ENCODE measurements at regions not wholly inside any gene's neighbourhood (a gene's known extent, or its start where the extent isn't known, plus 50 kb on each side); places are given as distances from the start of the nearest gene placed in this dataset.

DNA sequence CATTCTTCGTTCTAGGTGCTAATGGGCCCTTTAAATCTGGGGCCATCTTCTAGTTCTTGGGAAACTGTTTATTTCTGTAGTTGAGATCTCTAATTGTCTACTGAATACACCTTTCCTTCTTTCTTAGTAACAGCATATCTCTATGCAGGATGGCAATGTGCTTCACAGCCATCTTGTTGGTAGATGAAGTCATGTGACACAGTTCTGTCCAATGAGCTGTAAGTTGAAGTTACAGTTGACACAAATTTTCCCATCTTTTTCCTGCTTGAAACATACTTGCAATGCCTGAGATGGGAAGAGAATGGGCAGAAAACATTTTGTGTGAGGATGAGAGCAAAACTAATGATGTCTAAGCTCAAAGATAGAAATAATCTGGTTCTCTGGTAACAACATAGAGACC, 57.3 kb upstream of the PHLPP1 start:
- Mint-ChIP-seq H3K36me3 (no peaks in the 10 kb centered on the region), H3K4me3 (no peak overlapping the region), H3K27ac (no peak overlapping the region), H3K27me3 (peaks cover 3% of the 10 kb centered on the region), H3K9me3 (no peaks in the 10 kb centered on the region), H3K4me1 (no peaks in the 10 kb centered on the region)
- no peak for DNase-seq

DNA sequence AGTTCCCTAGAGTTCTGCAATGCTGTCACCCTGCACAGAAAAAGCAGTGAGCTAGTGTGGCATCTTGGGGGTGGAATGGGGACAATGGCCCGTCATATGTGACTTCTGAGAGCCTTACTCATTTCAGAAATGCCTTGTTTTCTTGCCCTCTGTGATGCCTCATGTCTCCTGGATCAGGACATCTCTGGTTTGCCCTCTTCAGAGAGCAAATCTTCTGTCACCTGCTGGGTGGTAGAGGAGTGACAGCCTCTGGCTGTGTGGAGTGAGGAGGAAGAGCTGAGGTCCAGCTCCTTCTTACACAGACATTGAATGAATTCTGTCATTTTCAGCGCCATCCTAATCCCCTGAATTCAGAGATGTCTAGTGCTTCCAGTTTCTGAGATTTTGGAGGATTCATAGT, 55.6 kb upstream of the PHLPP1 start:
- H3K36me3 Mint-ChIP-seq: no peaks in the 10 kb centered on the region
- no peak overlapping the region for H3K4me3 Mint-ChIP-seq
- H3K27ac Mint-ChIP-seq: no peak overlapping the region
- DNase-seq: no peak
- H3K9me3 Mint-ChIP-seq: no peaks in the 10 kb centered on the region
- no peaks in the 10 kb centered on the region for H3K27me3 Mint-ChIP-seq
- no peaks in the 10 kb centered on the region for H3K4me1 Mint-ChIP-seq

DNA sequence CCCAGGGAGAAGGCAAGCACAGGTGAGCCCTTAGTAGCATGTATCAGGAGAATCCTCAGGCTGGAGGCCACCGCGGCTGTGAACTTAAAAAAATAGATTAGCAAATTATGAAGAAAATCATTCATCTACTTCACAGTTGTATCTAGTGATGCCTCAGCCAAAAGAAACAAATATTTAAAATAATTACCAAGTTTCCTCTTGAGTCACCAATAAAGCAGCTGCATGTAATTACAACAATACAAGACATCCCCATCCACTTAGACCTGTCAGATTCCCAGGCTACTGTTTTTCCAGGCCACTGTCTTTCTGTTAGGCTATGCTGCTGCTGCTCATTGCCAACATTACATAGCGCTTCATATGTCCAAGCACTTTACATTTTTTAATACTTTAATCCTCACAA, 54.6 kb upstream of the PHLPP1 start:
- Mint-ChIP-seq H3K36me3 (no peaks in the 10 kb centered on the region), H3K9me3 (no peaks in the 10 kb centered on the region), H3K4me1 (no peaks in the 10 kb centered on the region), H3K4me3 (no peak overlapping the region), H3K27ac (no peak overlapping the region), H3K27me3 (no peaks in the 10 kb centered on the region)
- DNase-seq: no peak

- Mint-ChIP-seq H3K27ac (no peak overlapping the region), H3K27me3 (no peaks in the 10 kb centered on the region), H3K36me3 (no peaks in the 10 kb centered on the region), H3K9me3 (no peaks in the 10 kb centered on the region), H3K4me1 (no peaks in the 10 kb centered on the region), H3K4me3 (no peak overlapping the region)
- DNase-seq: no peak
Measured at GRCh38 chr18:62663731-62664336, 51.5 kb upstream of the PHLPP1 start.

- Mint-ChIP-seq H3K4me1 (peaks cover 4% of the 10 kb centered on the region), H3K27ac (no peak overlapping the region), H3K27me3 (no peaks in the 10 kb centered on the region), H3K4me3 (no peak overlapping the region), H3K9me3 (no peaks in the 10 kb centered on the region), H3K36me3 (no peaks in the 10 kb centered on the region)
- no peak for DNase-seq
Measured at GRCh38 chr18:62664414-62664813, 50.9 kb upstream of the PHLPP1 start.

DNA sequence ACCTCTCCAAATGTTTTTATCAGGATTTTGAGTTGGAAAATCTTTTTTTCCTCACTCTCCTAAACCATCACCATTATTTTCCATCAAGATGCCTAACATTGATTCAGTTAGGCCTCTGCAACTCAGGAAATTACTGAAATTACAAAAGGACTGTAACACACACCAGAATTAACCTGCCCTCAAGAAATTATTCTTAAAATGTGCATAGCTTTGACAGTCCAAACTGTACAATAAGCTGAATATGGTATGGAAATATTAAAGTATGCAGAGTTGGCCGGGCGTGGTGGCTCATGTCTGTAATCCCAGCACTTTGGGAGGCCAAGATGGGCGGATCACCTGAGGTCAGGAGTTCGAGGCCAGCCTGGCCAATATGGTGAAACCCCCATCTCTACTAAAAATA, 50.2 kb upstream of the PHLPP1 start:
- Mint-ChIP-seq H3K9me3 (no peaks in the 10 kb centered on the region), H3K4me1 (peaks cover 12% of the 10 kb centered on the region), H3K27ac (no peak overlapping the region), H3K4me3 (no peak overlapping the region), H3K36me3 (no peaks in the 10 kb centered on the region), H3K27me3 (no peaks in the 10 kb centered on the region)
- no peak for DNase-seq
